CD14-positive monocyte (primary cell): ENCODE measurements at regions not wholly inside any gene's neighbourhood (a gene's known extent, or its start where the extent isn't known, plus 50 kb on each side); places are given as distances from the start of the nearest gene placed in this dataset.
"Not testable (repeated sequence)": the region's sequence is repeated elsewhere in the genome, so short reads cannot be mapped to it uniquely, and the experiment has no call there.

Experiments used
- DNase-seq, 3 donors: peaks; one replicate each; pipeline ENCODE4 v3.0.0-alpha.2; 2011 to 2022
- H2AFZ ChIP-seq: 2 replicates; pipeline ENCODE4 v1.6.0; 2012; ENCODE audit warnings: mild to moderate bottlenecking, low read depth, low read length, inconsistent platforms; ENCODE audit not compliant: insufficient read depth, poor library complexity, severe bottlenecking
- H3K27ac ChIP-seq, 2 donors: 1 replicate in 1 of 2; 2 replicates in 1 of 2; pipeline ENCODE4 v1.5.1; 2012 to 2013; ENCODE audit warnings: low read length in 2 of 2, control low read depth in 1 of 2, inconsistent platforms in 1 of 2, low read depth in 1 of 2, mild to moderate bottlenecking in 1 of 2
- H3K27me3 ChIP-seq, 2 donors: one replicate each; pipeline versions ENCODE4 v1.6.0 to v1.6.1; 2011 to 2013; ENCODE audit warnings: low read length in 2 of 2; ENCODE audit not compliant: control insufficient read depth in 2 of 2, insufficient read depth in 2 of 2
- H3K36me3 ChIP-seq, 2 donors: replicated peaks in 1 of 2; 1 replicate in 1 of 2; 2 replicates in 1 of 2; pipeline versions ENCODE4 v1.5.1 to v1.6.1; 2012 to 2013; ENCODE audit warnings: low read length in 2 of 2, control low read depth in 1 of 2, inconsistent platforms in 1 of 2, mild to moderate bottlenecking in 1 of 2; ENCODE audit not compliant: insufficient read depth in 2 of 2, control insufficient read depth in 1 of 2
- H3K4me1 ChIP-seq, 2 donors: 1 replicate in 1 of 2; 2 replicates in 1 of 2; pipeline versions ENCODE4 v1.5.1 to v1.6.1; 2012 to 2013; ENCODE audit warnings: low read length in 2 of 2, control low read depth in 1 of 2, inconsistent platforms in 1 of 2, mild to moderate bottlenecking in 1 of 2, moderate library complexity in 1 of 2; ENCODE audit not compliant: insufficient read depth in 2 of 2, control insufficient read depth in 1 of 2
- H3K4me2 ChIP-seq: replicated peaks from 2 replicates; pipeline ENCODE3; 2012; ENCODE audit warnings: low read length, moderate library complexity, mild to moderate bottlenecking; ENCODE audit not compliant: poor library complexity, severe bottlenecking; ENCODE audit errors: extremely low read depth
- H3K4me3 ChIP-seq, 3 experiments: fragments of 200-600 bp in 1 of 3; sonication (generic) in 1 of 3; replicated peaks in 1 of 3; 1 replicate in 2 of 3; 2 replicates in 1 of 3; pipeline ENCODE4 v1.5.1; 2011 to 2013; ENCODE audit warnings: low read length in 3 of 3, mild to moderate bottlenecking in 3 of 3, control low read depth in 2 of 3, low read depth in 2 of 3, inconsistent platforms in 1 of 3, moderate library complexity in 1 of 3
- H3K79me2 ChIP-seq: 2 replicates; pipeline ENCODE4 v1.6.0; 2012; ENCODE audit warnings: mild to moderate bottlenecking, control low read depth, inconsistent platforms, low read length, moderate library complexity; ENCODE audit not compliant: insufficient read depth
- H3K9ac ChIP-seq: 2 replicates; pipeline ENCODE4 v1.6.0; 2017; ENCODE audit warnings: low read length, mild to moderate bottlenecking; ENCODE audit not compliant: insufficient read depth, poor library complexity, severe bottlenecking
- H3K9me3 ChIP-seq, 2 donors: replicated peaks in 1 of 2; 1 replicate in 1 of 2; 2 replicates in 1 of 2; pipeline versions ENCODE4 v1.5.1 to v1.6.1; 2012 to 2013; ENCODE audit warnings: low read length in 2 of 2, control low read depth in 1 of 2; ENCODE audit not compliant: control insufficient read depth in 1 of 2, insufficient read depth in 1 of 2
- H4K20me1 ChIP-seq: 2 replicates; pipeline ENCODE4 v1.6.0; 2012; ENCODE audit warnings: mild to moderate bottlenecking, low read length, control low read depth, moderate library complexity; ENCODE audit not compliant: insufficient read depth
- H3K27ac Mint-ChIP-seq, 7 donors: one replicate each; pipeline ENCODE4 v1.8.0; 2020; ENCODE audit warnings: mild to moderate bottlenecking in 7 of 7, mixed read lengths in 7 of 7, moderate library complexity in 6 of 7, inconsistent platforms in 2 of 7
- H3K27me3 Mint-ChIP-seq, 3 donors: one replicate each; pipeline ENCODE4 v1.8.0; 2021 to 2022; ENCODE audit warnings: low read depth in 3 of 3, mild to moderate bottlenecking in 3 of 3, mixed read lengths in 3 of 3, moderate library complexity in 3 of 3, inconsistent platforms in 1 of 3
- H3K36me3 Mint-ChIP-seq, 2 donors: one replicate each; pipeline ENCODE4 v1.8.0; 2020; ENCODE audit warnings: mixed read lengths in 2 of 2, inconsistent platforms in 1 of 2, mild to moderate bottlenecking in 1 of 2
- H3K4me1 Mint-ChIP-seq: one replicate; pipeline ENCODE4 v1.8.0; 2020; ENCODE audit warnings: mild to moderate bottlenecking, mixed read lengths
- H3K4me3 Mint-ChIP-seq, 2 donors: one replicate each; pipeline ENCODE4 v1.8.0; 2020; ENCODE audit warnings: mild to moderate bottlenecking in 2 of 2, mixed read lengths in 2 of 2, moderate library complexity in 1 of 2
- H3K9me3 Mint-ChIP-seq, 7 donors: one replicate each; pipeline ENCODE4 v1.8.0; 2020 to 2022; ENCODE audit warnings: mixed read lengths in 7 of 7, mild to moderate bottlenecking in 6 of 7, moderate library complexity in 6 of 7, inconsistent platforms in 2 of 7
- whole genome bisulfite sequencing: methylation state at CpG from one replicate; pipeline ENCODE4 v1.1.5; 2013; ENCODE audit warnings: missing lambda C conversion rate; ENCODE audit not compliant: insufficient coverage; 5-methylcytosine and 5-hydroxymethylcytosine counted together
- intact Hi-C, 2 donors: fragments of 100-400 bp; cut with micrococcal nuclease; formaldehyde crosslinking; loops; one replicate each; pipeline versions ENCODE4 v1.15.0 to v1.15.1; 2023
- TF ChIP-seq, protein P1 (sequence below): fragments of 200-600 bp; IDR thresholded peaks from one replicate; pipeline ENCODE4 v1.8.0; 2022; ENCODE audit warnings: antibody characterized with exemption, mild to moderate bottlenecking

DNA sequence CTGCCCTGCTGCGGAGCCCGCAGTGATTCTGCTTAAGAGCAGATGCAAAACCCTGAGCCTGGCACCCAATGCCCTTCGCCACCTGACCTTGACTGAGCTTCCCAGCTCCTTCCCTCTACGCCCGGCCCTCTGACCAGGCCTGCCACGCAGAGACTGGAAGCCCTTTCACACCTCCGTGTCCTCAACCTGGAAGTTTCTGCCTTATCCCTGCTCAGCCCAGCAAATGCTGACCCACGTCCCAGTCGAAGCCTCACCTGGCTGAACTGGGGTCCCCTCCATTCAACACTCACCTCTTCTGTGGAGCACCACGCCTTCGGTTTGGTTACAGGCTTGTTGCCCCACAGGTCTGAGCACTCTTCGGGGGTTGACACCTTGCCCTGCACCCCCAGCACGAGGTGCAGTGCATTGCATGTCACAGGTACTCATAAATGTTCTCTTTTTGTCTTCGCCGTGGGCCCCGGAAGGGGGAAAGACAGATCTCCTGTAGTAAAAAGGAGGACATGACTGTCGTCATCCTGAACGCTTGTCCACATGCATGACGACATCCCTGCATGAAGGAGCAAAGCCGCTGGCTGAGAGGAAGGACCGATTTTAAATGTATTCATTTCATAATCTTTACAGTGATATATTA is 153.6 kb upstream of the TNRC6C start:
- Mint-ChIP-seq H3K27me3 (peaks cover 28 to 38% (median 28%) of the 10 kb centered on the region in 3 donors), H3K27ac (peak overlapping the region in 1 of 7 donors; percentile 7), H3K9me3 (peaks cover 0 to 2% (median 0%) of the 10 kb centered on the region in 7 donors), H3K36me3 (no peaks in the 10 kb centered on the region), H3K4me3 (no peak overlapping the region), H3K4me1 (no peaks in the 10 kb centered on the region)
- Histone ChIP-seq H2AFZ (no peak overlapping the region), H4K20me1 (no peaks in the 10 kb centered on the region), H3K27ac (no peak overlapping the region), H3K4me1 (no peaks in the 10 kb centered on the region), H3K27me3 (peaks cover 0 to 23% of the 10 kb centered on the region in 2 donors), H3K79me2 (no peaks in the 10 kb centered on the region), H3K9me3 (no peaks in the 10 kb centered on the region), H3K4me3 (no peak overlapping the region), H3K9ac (no peak overlapping the region), H3K4me2 (no peak overlapping the region), H3K36me3 (no peaks in the 10 kb centered on the region)
- 93% methylated on average over 13 of the region's 21 CpGs for WGBS
- TF ChIP-seq, protein P1, sequence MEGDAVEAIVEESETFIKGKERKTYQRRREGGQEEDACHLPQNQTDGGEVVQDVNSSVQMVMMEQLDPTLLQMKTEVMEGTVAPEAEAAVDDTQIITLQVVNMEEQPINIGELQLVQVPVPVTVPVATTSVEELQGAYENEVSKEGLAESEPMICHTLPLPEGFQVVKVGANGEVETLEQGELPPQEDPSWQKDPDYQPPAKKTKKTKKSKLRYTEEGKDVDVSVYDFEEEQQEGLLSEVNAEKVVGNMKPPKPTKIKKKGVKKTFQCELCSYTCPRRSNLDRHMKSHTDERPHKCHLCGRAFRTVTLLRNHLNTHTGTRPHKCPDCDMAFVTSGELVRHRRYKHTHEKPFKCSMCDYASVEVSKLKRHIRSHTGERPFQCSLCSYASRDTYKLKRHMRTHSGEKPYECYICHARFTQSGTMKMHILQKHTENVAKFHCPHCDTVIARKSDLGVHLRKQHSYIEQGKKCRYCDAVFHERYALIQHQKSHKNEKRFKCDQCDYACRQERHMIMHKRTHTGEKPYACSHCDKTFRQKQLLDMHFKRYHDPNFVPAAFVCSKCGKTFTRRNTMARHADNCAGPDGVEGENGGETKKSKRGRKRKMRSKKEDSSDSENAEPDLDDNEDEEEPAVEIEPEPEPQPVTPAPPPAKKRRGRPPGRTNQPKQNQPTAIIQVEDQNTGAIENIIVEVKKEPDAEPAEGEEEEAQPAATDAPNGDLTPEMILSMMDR = no peak
- intact Hi-C loops = no loop called here
- no peak for DNase-seq

DNA sequence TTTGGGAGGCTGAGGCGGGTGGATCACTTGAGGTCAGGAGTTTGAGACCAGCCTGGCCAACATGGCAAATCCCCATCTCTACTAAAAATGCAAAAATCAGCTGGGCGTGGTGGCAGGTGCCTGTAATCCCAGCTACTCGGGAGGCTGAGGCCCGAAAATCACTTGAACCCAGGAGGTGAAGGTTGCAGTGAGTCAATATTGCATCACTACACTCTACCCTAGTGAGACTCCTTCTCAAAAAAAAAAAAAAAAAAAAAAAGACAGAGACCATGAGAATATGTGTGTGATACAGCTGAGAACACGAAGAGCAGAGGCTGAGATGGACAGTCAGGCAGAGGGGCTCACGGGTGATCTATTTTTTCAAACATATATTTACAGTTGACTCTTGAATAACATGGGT is 152.5 kb upstream of the TNRC6C start:
- H3K27ac ChIP-seq, H3K4me2 ChIP-seq, H3K36me3 Mint-ChIP-seq, H3K4me3 ChIP-seq, H3K9ac ChIP-seq, H4K20me1 ChIP-seq, H2AFZ ChIP-seq, H3K36me3 ChIP-seq, H3K79me2 ChIP-seq, H3K9me3 Mint-ChIP-seq, H3K27ac Mint-ChIP-seq, H3K9me3 ChIP-seq, DNase-seq, intact Hi-C loops, H3K4me1 Mint-ChIP-seq, H3K4me1 ChIP-seq, H3K4me3 Mint-ChIP-seq: not testable (repeated sequence)
- peaks cover 26 to 35% (median 26%) of the 10 kb centered on the region in 3 donors for H3K27me3 Mint-ChIP-seq
- H3K27me3 ChIP-seq = peaks cover 0 to 23% of the 10 kb centered on the region in 2 donors
- WGBS = 100% methylated on average over 1 of the region's 6 CpGs
